GM12864 (cell line): ENCODE measurements at regions not wholly inside any gene's neighbourhood (a gene's known extent, or its start where the extent isn't known, plus 50 kb on each side); places are given as distances from the start of the nearest gene placed in this dataset.

Experiments
- DNase-seq: peaks from one replicate; pipeline ENCODE4 v3.0.0-alpha.2; 2011; ENCODE audit warnings: low read depth
- H3K4me3 ChIP-seq: 2 replicates; pipeline ENCODE4 v1.5.1; 2011; ENCODE audit warnings: mild to moderate bottlenecking, low read depth, low read length, control low read depth
- TF ChIP-seq, protein P1 (sequence below): IDR thresholded peaks from 2 replicates; pipeline ENCODE4 v1.5.1; 2011; ENCODE audit warnings: low read depth, mild to moderate bottlenecking, moderate library complexity, low read length, control low read depth, inconsistent platforms; ENCODE audit errors: missing control alignments

DNA sequence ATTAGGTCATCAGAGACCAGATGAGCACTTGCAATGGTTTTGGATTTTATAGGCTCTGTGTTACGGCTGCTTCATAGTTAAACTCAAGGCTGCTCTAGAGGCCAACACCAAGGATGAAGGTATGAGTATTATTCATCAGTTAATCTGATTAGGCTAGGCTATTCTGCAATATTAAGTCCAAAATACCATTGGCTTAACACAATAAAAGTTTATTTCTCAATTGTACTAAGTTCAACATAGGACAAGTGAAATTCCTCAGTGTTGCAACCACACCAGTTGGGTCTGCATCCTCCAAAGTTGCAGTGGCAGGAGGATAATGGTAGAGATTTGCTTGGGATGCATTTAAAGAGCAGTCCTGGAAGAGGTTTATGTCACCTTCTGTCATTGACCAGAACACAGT is 538.3 kb upstream of the CDH2 start:
- DNase-seq = no peak
- no peak overlapping the region for H3K4me3 ChIP-seq
- TF ChIP-seq, protein P1, sequence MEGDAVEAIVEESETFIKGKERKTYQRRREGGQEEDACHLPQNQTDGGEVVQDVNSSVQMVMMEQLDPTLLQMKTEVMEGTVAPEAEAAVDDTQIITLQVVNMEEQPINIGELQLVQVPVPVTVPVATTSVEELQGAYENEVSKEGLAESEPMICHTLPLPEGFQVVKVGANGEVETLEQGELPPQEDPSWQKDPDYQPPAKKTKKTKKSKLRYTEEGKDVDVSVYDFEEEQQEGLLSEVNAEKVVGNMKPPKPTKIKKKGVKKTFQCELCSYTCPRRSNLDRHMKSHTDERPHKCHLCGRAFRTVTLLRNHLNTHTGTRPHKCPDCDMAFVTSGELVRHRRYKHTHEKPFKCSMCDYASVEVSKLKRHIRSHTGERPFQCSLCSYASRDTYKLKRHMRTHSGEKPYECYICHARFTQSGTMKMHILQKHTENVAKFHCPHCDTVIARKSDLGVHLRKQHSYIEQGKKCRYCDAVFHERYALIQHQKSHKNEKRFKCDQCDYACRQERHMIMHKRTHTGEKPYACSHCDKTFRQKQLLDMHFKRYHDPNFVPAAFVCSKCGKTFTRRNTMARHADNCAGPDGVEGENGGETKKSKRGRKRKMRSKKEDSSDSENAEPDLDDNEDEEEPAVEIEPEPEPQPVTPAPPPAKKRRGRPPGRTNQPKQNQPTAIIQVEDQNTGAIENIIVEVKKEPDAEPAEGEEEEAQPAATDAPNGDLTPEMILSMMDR = no peak

DNA sequence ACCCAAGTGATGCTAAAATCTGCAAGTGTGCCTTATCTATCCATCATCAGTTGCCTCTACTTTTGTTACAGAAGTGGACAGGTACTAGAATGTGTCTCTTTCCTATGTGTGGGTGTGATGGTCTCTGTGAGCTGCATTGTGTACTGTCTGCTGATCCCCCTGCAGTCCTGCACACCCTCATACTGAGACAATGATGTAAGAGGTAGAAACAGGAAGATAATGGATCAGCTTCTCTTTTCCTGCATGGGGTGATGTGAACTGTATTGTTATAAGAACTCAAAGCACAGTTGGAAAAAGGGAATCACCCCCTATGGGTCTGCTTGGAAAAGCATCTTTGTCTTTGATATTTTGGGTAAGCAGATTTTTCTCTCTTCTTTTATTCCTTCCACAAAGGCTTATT is 537.6 kb upstream of the CDH2 start:
- no peak overlapping the region for H3K4me3 ChIP-seq
- no peak for DNase-seq
- TF ChIP-seq, protein P1 = no peak

DNA sequence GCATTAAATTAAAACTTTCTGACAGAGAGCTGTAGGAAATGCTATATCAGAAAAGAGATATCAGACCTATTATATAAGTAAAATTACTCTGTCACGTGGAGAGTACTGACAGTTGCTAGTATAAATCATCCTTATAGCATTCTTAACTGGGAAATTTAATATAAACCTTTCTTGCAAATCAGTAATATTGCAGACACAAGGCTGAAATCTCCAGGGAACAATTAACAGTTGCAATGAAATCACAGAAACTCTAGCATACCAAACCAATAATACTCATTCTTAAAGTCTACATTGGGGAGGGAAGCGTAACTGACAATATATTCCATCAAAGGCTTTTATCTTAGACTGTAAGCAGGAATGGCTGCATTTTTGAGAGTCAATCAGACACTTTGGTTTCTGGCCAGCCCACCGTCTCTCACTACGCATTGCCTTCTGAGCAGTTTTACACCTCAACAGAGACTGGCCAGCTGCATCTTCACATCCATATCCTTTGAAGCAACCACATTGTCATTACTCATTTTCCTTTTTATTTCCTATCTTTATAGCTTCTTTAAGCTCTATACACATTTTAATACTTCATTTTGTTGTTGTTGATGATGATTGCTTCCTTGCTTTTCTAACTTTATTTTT is 536.0 kb upstream of the CDH2 start:
- TF ChIP-seq, protein P1 = no peak
- DNase-seq = no peak
- no peak overlapping the region for H3K4me3 ChIP-seq

DNA sequence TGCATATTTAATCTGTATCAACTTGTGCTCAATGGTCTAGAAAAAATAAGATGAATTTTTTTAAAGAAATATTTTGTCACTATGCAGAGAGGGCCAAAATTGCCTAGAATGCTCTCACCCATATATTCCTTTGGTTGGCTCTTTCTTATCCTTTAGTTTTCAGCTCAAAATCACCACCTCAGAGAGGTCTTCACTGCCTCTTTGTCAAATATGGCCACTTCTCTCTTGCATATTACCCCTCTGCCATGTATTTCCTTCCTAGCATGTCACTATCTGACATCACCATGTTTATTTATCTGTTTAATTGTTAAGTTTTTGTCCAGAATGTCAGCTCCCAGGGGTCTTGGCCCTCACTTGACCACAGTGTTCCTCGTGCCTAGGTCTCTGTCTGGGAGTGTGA is 535.2 kb upstream of the CDH2 start:
- TF ChIP-seq, protein P1 = no peak
- DNase-seq = no peak
- H3K4me3 ChIP-seq = no peak overlapping the region

DNA sequence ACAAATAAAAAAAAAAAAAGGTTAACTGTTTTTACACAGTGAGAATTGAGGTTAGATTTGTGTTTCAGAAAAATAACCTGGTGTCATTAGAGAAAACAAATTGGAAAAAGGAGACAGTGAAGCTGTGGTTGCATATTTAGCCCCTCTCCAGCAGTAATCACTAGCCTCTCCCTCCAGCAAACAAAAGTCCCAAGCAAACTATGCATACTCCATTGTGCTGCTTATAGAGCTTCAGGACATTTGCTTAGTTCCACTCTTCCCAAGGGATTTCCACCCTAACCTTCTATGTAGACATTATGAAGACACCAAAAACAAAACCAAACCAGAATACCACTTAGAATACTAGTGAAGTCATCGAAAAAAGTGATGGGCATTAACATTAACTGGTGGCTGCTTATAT is 534.2 kb upstream of the CDH2 start:
- no peak overlapping the region for H3K4me3 ChIP-seq
- DNase-seq = no peak
- TF ChIP-seq, protein P1 = no peak

DNA sequence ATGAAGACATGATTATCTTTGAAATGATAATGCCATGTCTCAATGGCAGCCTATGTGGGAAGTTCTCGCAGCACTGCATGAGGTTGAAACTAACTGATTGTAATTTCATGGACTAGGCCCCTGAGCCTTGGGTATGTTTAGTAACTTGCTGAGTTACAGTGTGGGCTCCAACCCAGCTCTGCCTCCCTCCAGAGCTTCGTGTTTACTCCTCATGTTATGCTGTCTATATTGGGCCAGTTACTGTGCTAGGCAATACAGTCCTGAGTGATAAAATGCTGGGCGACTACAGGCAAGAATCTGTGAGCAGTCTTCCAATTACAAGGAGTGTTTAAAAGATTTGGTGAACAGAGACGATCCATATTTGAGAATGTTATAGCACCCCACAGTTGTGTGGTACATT is 530.1 kb upstream of the CDH2 start:
- DNase-seq = no peak
- TF ChIP-seq, protein P1 = no peak
- no peak overlapping the region for H3K4me3 ChIP-seq

DNA sequence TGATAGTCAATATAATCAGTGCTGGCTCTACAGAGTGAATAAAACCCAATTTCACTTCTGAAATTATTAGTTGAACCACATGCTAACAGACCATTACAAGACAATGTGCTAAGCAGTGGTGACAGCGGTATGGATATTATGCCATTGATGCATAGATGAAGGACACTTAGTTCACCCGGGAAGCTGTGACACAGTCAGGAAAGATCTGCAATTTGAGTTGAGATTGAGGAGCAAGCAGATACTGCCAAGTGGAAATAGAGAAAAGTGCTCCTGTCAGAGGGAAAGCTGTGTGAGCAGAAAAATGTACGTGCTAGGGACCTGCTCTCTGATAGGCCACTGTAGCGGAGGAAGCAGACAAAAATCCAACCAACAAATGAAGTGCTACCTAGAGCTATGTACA is 529.5 kb upstream of the CDH2 start:
- no peak for DNase-seq
- TF ChIP-seq, protein P1 = no peak
- H3K4me3 ChIP-seq = no peak overlapping the region
